Hepatocyte (in vitro differentiated cells): ENCODE measurements at regions not wholly inside any gene's neighbourhood (a gene's known extent, or its start where the extent isn't known, plus 50 kb on each side); places are given as distances from the start of the nearest gene placed in this dataset.

Source experiments
- DNase-seq: peaks from one replicate; pipeline ENCODE4 v3.0.0-alpha.2; 2016; ENCODE audit warnings: low spot score
- H2AFZ ChIP-seq: fragments of 200-600 bp; sonication (generic); 2 replicates; pipeline ENCODE4 v1.6.0; 2016; ENCODE audit warnings: antibody characterized with exemption, mild to moderate bottlenecking
- H3K27ac ChIP-seq: fragments of 200-600 bp; sonication (generic); 2 replicates; pipeline ENCODE4 v1.5.1; 2016; ENCODE audit warnings: mild to moderate bottlenecking
- H3K27me3 ChIP-seq: fragments of 200-600 bp; sonication (generic); 2 replicates; pipeline ENCODE4 v1.6.1; 2016
- H3K36me3 ChIP-seq: fragments of 200-600 bp; sonication (generic); replicated peaks from 2 replicates; pipeline ENCODE4 v1.5.1; 2016; ENCODE audit warnings: low read depth; ENCODE audit not compliant: insufficient read depth
- H3K4me1 ChIP-seq: fragments of 200-600 bp; sonication (generic); 2 replicates; pipeline ENCODE4 v1.5.1; 2016; ENCODE audit warnings: mild to moderate bottlenecking, moderate library complexity; ENCODE audit not compliant: insufficient read depth
- H3K4me2 ChIP-seq: fragments of 200-600 bp; sonication (generic); 2 replicates; pipeline ENCODE4 v1.6.0; 2016
- H3K4me3 ChIP-seq: fragments of 200-600 bp; sonication (generic); 2 replicates; pipeline ENCODE4 v1.5.1; 2016; ENCODE audit warnings: mild to moderate bottlenecking
- H3K79me2 ChIP-seq: fragments of 200-600 bp; sonication (generic); 2 replicates; pipeline ENCODE4 v1.6.0; 2017; ENCODE audit warnings: mild to moderate bottlenecking
- H3K9me2 ChIP-seq: fragments of 200-600 bp; sonication (generic); replicated peaks from 2 replicates; pipeline ENCODE4 v1.6.0; 2017; ENCODE audit warnings: mild to moderate bottlenecking; ENCODE audit not compliant: insufficient read depth
- H3K9me3 ChIP-seq: fragments of 200-600 bp; sonication (generic); 2 replicates; pipeline ENCODE4 v1.5.1; 2016; ENCODE audit warnings: low read depth, mild to moderate bottlenecking
- H4K20me1 ChIP-seq: fragments of 200-600 bp; sonication (generic); 2 replicates; pipeline ENCODE4 v1.6.0; 2016; ENCODE audit warnings: mild to moderate bottlenecking; ENCODE audit not compliant: insufficient read depth, poor library complexity, severe bottlenecking
- CTCF ChIP-seq: fragments of 200-600 bp; sonication (generic); IDR thresholded peaks from 2 replicates; pipeline ENCODE4 v1.5.1; 2016; ENCODE audit warnings: antibody characterized with exemption, mild to moderate bottlenecking; ENCODE audit not compliant: poor library complexity
- EZH2 ChIP-seq: fragments of 200-600 bp; sonication (generic); IDR thresholded peaks from 2 replicates; pipeline ENCODE4 v1.6.1; 2016; ENCODE audit warnings: antibody characterized with exemption, mild to moderate bottlenecking, borderline replicate concordance
- EZH2phosphoT487 ChIP-seq: fragments of 200-600 bp; sonication (generic); IDR thresholded peaks from one replicate; pipeline ENCODE4 v1.6.1; 2018; ENCODE audit warnings: antibody characterized with exemption, mild to moderate bottlenecking, low read depth, moderate library complexity; ENCODE audit not compliant: unreplicated experiment, severe bottlenecking
- WGBS: methylation state at CpG from one replicate; pipeline ENCODE4 v1.1.6; 2016; ENCODE audit warnings: low lambda C conversion rate; ENCODE audit errors: missing lambda C conversion rate; 5-methylcytosine and 5-hydroxymethylcytosine counted together

GRCh38 chr2:15074751-15075700 is 442.5 kb downstream of the LRATD1 start:
- Histone ChIP-seq H2AFZ (no peak overlapping the region), H3K4me2 (no peak overlapping the region)

GRCh38 chr2:15076668-15077067 is 444.2 kb downstream of the LRATD1 start:
- TF ChIP-seq CTCF (no peak), EZH2 (no peak), EZH2phosphoT487 (no peak)
- no peaks in the 10 kb centered on the region for H3K4me1 ChIP-seq

More at GRCh38 chr2:15074751-15075700, 442.5 kb downstream of the LRATD1 start:
- Histone ChIP-seq H3K4me3 (no peak overlapping the region), H3K79me2 (no peaks in the 10 kb centered on the region), H3K4me1 (no peaks in the 10 kb centered on the region), H3K9me2 (no peaks in the 10 kb centered on the region), H3K27me3 (no peaks in the 10 kb centered on the region), H4K20me1 (no peaks in the 10 kb centered on the region), H3K9me3 (no peaks in the 10 kb centered on the region), H3K36me3 (no peaks in the 10 kb centered on the region), H3K27ac (no peak overlapping the region)
- WGBS = 78% methylated on average over 2 of the region's 2 CpGs
- TF ChIP-seq EZH2 (no peak), CTCF (no peak), EZH2phosphoT487 (no peak)
- DNase-seq = no peak

GRCh38 chr2:15081356-15081755 is 448.8 kb downstream of the LRATD1 start:
- Histone ChIP-seq H3K4me1 (no peaks in the 10 kb centered on the region), H3K9me2 (no peaks in the 10 kb centered on the region), H3K79me2 (no peaks in the 10 kb centered on the region), H3K9me3 (no peaks in the 10 kb centered on the region), H3K4me3 (no peak overlapping the region), H3K36me3 (no peaks in the 10 kb centered on the region), H3K27ac (no peak overlapping the region), H3K4me2 (no peak overlapping the region), H2AFZ (no peak overlapping the region), H4K20me1 (no peaks in the 10 kb centered on the region), H3K27me3 (no peaks in the 10 kb centered on the region)
- 91% methylated on average over 6 of the region's 6 CpGs for WGBS
- DNase-seq = no peak
- no peak for TF ChIP-seq EZH2phosphoT487
- TF ChIP-seq CTCF = no peak

More at GRCh38 chr2:15076668-15077067, 444.2 kb downstream of the LRATD1 start:
- Histone ChIP-seq H3K36me3 (no peaks in the 10 kb centered on the region), H3K9me3 (no peaks in the 10 kb centered on the region), H3K27ac (no peak overlapping the region), H3K4me2 (no peak overlapping the region), H3K27me3 (no peaks in the 10 kb centered on the region), H3K4me3 (no peak overlapping the region), H4K20me1 (no peaks in the 10 kb centered on the region), H3K79me2 (no peaks in the 10 kb centered on the region), H3K9me2 (no peaks in the 10 kb centered on the region), H2AFZ (no peak overlapping the region)
- DNase-seq = no peak
